Natural killer cell treated with Interleukin-12 subunit alpha and Interleukin-12 subunit beta and Interleukin-15 and Interleukin-18, amount 100 ng/mL, for 72 hours (primary cell): ENCODE measurements at regions not wholly inside any gene's neighbourhood (a gene's known extent, or its start where the extent isn't known, plus 50 kb on each side); places are given as distances from the start of the nearest gene placed in this dataset.
A peak's percentile ranks its signal among the peaks of the same experiment; 100 is the strongest.

ENCODE experiments used
- ATAC-seq, 2 donors: fragments of 150-1000 bp; cut with Tn5 transposase in 1 of 2; sonication (Bioruptor Pico), chemical (Tn5 transposase) in 1 of 2; 2 replicates each; pipeline ENCODE4 v1.10.0; 2021
- DNase-seq: peaks from one replicate; pipeline ENCODE4 v3.0.0; 2022; ENCODE audit warnings: low spot score
- H3K27ac Mint-ChIP-seq, 2 donors: 1 replicate in 1 of 2; 2 replicates in 1 of 2; pipeline ENCODE4 v1.8.0; 2022; ENCODE audit warnings: mixed read lengths in 2 of 2, mild to moderate bottlenecking in 1 of 2, moderate library complexity in 1 of 2
- H3K27me3 Mint-ChIP-seq, 2 donors: 1 replicate in 1 of 2; 2 replicates in 1 of 2; pipeline ENCODE4 v1.8.0; 2022; ENCODE audit warnings: mixed read lengths in 2 of 2
- H3K36me3 Mint-ChIP-seq: one replicate; pipeline ENCODE4 v1.8.0; 2022; ENCODE audit warnings: mixed read lengths
- H3K4me1 Mint-ChIP-seq, 2 donors: 1 replicate in 1 of 2; 2 replicates in 1 of 2; pipeline ENCODE4 v1.8.0; 2022; ENCODE audit warnings: low read depth in 2 of 2, mixed read lengths in 2 of 2, mild to moderate bottlenecking in 1 of 2
- H3K4me3 Mint-ChIP-seq: one replicate; pipeline ENCODE4 v1.8.0; 2022; ENCODE audit warnings: mixed read lengths
- H3K9me3 Mint-ChIP-seq: 2 replicates; pipeline ENCODE4 v1.8.0; 2022; ENCODE audit warnings: mixed read lengths

GRCh38 chr14:103216857-103217256 is 93.6 kb downstream of the TNFAIP2 start:
- Mint-ChIP-seq H3K27ac (no peak overlapping the region), H3K27me3 (peaks cover 24 to 25% of the 10 kb centered on the region in 2 donors), H3K4me3 (no peak overlapping the region), H3K4me1 (no peaks in the 10 kb centered on the region), H3K36me3 (no peaks in the 10 kb centered on the region), H3K9me3 (no peaks in the 10 kb centered on the region)
- ATAC-seq (no peak), DNase-seq (no peak)

- Mint-ChIP-seq H3K36me3 (no peaks in the 10 kb centered on the region), H3K4me3 (no peak overlapping the region), H3K27me3 (peaks cover 18 to 25% of the 10 kb centered on the region in 2 donors), H3K9me3 (no peaks in the 10 kb centered on the region), H3K4me1 (no peaks in the 10 kb centered on the region), H3K27ac (no peak overlapping the region)
- DNase-seq (no peak), ATAC-seq (no peak)
Observed at GRCh38 chr14:103217538-103217937, 94.3 kb downstream of the TNFAIP2 start.

GRCh38 chr14:103220134-103220981 is 97.1 kb downstream of the TNFAIP2 start:
- Mint-ChIP-seq H3K9me3 (no peaks in the 10 kb centered on the region), H3K4me1 (no peaks in the 10 kb centered on the region), H3K4me3 (no peak overlapping the region), H3K27me3 (peaks cover 17 to 30% of the 10 kb centered on the region in 2 donors), H3K27ac (no peak overlapping the region), H3K36me3 (no peaks in the 10 kb centered on the region)
- ATAC-seq (no peak), DNase-seq (no peak)

GRCh38 chr14:103220982-103221641 is 97.9 kb downstream of the TNFAIP2 start:
- ATAC-seq (no peak), DNase-seq (no peak)
- no peaks in the 10 kb centered on the region for H3K4me1 Mint-ChIP-seq
- no peak overlapping the region for H3K27ac Mint-ChIP-seq
- H3K36me3 Mint-ChIP-seq, result no peaks in the 10 kb centered on the region
- no peak overlapping the region for H3K4me3 Mint-ChIP-seq
- peaks cover 9 to 28% of the 10 kb centered on the region in 2 donors for H3K27me3 Mint-ChIP-seq
- H3K9me3 Mint-ChIP-seq, result no peaks in the 10 kb centered on the region

GRCh38 chr14:103221781-103222358 is 98.6 kb downstream of the TNFAIP2 start:
- Mint-ChIP-seq H3K27me3 (peaks cover 8 to 28% of the 10 kb centered on the region in 2 donors), H3K36me3 (no peaks in the 10 kb centered on the region), H3K9me3 (no peaks in the 10 kb centered on the region), H3K27ac (no peak overlapping the region), H3K4me3 (no peak overlapping the region), H3K4me1 (no peaks in the 10 kb centered on the region)
- no peak for ATAC-seq
- no peak for DNase-seq

- Mint-ChIP-seq H3K36me3 (no peaks in the 10 kb centered on the region), H3K4me3 (no peak overlapping the region), H3K27ac (no peak overlapping the region), H3K9me3 (no peaks in the 10 kb centered on the region), H3K27me3 (peaks cover 0 to 27% of the 10 kb centered on the region in 2 donors), H3K4me1 (no peaks in the 10 kb centered on the region)
- ATAC-seq (no peak), DNase-seq (no peak)
Observed at GRCh38 chr14:103223818-103224352, 100.6 kb downstream of the TNFAIP2 start.

GRCh38 chr14:103225062-103225461 is 101.8 kb downstream of the TNFAIP2 start:
- no peaks in the 10 kb centered on the region for H3K36me3 Mint-ChIP-seq
- no peak overlapping the region for H3K4me3 Mint-ChIP-seq
- H3K4me1 Mint-ChIP-seq, result no peaks in the 10 kb centered on the region
- no peak for ATAC-seq
- no peak for DNase-seq
- H3K9me3 Mint-ChIP-seq, result no peaks in the 10 kb centered on the region
- no peak overlapping the region for H3K27ac Mint-ChIP-seq
- H3K27me3 Mint-ChIP-seq, result peaks cover 0 to 17% of the 10 kb centered on the region in 2 donors

- no peak for DNase-seq
- no peaks in the 10 kb centered on the region for H3K4me1 Mint-ChIP-seq
- H3K27me3 Mint-ChIP-seq, result peaks cover 0 to 17% of the 10 kb centered on the region in 2 donors
- H3K27ac Mint-ChIP-seq, result no peak overlapping the region
- H3K36me3 Mint-ChIP-seq, result no peaks in the 10 kb centered on the region
- H3K9me3 Mint-ChIP-seq, result no peaks in the 10 kb centered on the region
- H3K4me3 Mint-ChIP-seq, result no peak overlapping the region
- ATAC-seq, result no peak
Observed at GRCh38 chr14:103225476-103225875, 102.2 kb downstream of the TNFAIP2 start.

GRCh38 chr14:103227094-103227768 is 104.0 kb downstream of the TNFAIP2 start:
- DNase-seq (no peak), ATAC-seq (peak in 1 of 2 donors; percentile 2)
- Mint-ChIP-seq H3K27me3 (peaks cover 0 to 11% of the 10 kb centered on the region in 2 donors), H3K4me3 (no peak overlapping the region), H3K4me1 (no peaks in the 10 kb centered on the region), H3K36me3 (no peaks in the 10 kb centered on the region), H3K9me3 (no peaks in the 10 kb centered on the region), H3K27ac (no peak overlapping the region)

GRCh38 chr14:103228076-103228806 is 105.0 kb downstream of the TNFAIP2 start:
- Mint-ChIP-seq H3K4me3 (no peak overlapping the region), H3K27me3 (peaks cover 0 to 8% of the 10 kb centered on the region in 2 donors), H3K4me1 (no peaks in the 10 kb centered on the region), H3K9me3 (no peaks in the 10 kb centered on the region), H3K27ac (no peak overlapping the region), H3K36me3 (no peaks in the 10 kb centered on the region)
- ATAC-seq, result no peak
- DNase-seq, result no peak

- ATAC-seq (no peak), DNase-seq (no peak)
- no peak overlapping the region for H3K27ac Mint-ChIP-seq
- no peaks in the 10 kb centered on the region for H3K9me3 Mint-ChIP-seq
- peaks cover 4 to 9% of the 10 kb centered on the region in 2 donors for H3K27me3 Mint-ChIP-seq
- H3K4me3 Mint-ChIP-seq, result no peak overlapping the region
- no peaks in the 10 kb centered on the region for H3K4me1 Mint-ChIP-seq
- H3K36me3 Mint-ChIP-seq, result no peaks in the 10 kb centered on the region
Observed at GRCh38 chr14:103228866-103229265, 105.2 kb upstream of the EIF5 start.

- Mint-ChIP-seq H3K27ac (no peak overlapping the region), H3K27me3 (peaks cover 12 to 16% of the 10 kb centered on the region in 2 donors), H3K36me3 (no peaks in the 10 kb centered on the region), H3K4me1 (no peaks in the 10 kb centered on the region), H3K4me3 (no peak overlapping the region), H3K9me3 (no peaks in the 10 kb centered on the region)
- ATAC-seq (no peak), DNase-seq (no peak)
Observed at GRCh38 chr14:103230021-103230420, 104.0 kb upstream of the EIF5 start.
